ENCODE measurements at regions not wholly inside any gene's neighbourhood (a gene's known extent, or its start where the extent isn't known, plus 50 kb on each side); places are given as distances from the start of the nearest gene placed in this dataset.
"Not testable (repeated sequence)": the region's sequence is repeated elsewhere in the genome, so short reads cannot be mapped to it uniquely, and the experiment has no call there.

GRCh38 chr14:30381861-30382480 is 177.0 kb upstream of the G2E3 start:
- DNase-seq, result no peak

DNA sequence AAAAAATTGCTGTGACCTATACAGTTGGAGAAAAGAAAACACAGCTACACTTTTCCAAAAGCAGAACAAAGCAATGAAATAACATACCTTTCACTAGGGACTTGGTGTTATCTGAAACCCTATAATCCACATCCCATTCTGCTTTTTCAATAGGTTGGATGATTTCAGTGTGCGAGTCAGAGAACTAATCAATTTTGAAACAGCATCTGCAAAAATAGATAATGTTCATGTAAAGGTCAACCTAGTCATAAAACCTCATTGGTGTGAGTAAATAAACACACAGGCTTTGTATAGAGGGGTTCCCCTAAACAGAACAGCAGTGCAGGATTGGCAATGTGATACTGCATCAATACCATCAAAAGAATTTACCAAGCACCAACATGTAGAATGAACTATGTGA is 173.0 kb upstream of the G2E3 start:
- DNase-seq, result no peak

DNA sequence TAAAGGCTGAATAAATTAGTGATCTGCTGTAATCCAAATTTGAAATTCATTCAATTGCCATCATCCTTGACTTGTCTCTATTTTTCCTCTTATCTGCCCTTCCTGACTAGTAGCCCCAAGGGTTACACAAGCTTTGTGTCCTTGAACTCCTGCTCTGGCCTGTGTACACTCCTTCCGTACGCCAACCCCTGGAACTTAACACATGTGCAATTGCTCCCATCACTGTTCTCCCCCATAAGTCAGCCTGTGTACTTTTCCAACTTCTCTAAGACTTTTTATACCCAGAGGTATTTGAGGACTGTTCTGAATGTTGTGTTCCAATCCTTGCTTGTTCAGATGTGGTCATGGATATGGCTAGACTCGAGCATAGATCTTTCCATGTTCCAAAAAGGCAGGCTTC is 171.1 kb upstream of the G2E3 start:
- no peak for DNase-seq

DNA sequence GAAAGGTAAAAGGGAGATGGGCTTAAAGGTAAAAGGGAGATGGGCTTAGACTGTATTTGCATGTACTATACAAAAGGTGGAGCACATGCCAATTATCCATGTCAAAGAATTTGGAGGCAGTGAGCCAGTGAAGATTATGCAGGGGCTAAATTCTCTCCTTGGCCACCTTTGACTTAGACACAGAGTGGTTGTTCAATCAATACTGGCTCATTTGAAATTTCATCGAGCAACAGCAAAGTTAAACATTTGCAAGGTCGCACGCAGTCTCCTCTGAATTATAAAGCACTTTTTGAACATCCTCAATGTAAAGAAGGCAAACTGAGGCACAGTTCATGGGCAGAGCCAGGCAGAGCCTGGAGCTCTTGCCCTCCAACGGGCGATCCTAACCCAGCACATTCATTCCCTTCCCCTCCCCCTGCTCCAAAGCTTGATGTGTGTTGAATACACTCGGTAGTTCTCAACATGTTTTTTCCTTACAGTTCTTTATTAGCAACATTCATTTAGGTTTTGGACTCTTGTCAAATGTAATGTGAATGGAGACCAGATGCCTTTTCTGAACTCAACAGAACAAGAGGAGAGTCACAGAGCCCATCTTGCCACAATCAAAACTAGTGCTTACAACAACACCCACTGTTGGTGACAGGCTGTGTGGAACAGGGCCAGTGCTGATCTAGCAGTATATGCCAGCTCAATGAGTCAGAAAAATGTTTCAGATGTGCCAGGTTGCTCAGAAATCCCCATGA is 169.7 kb upstream of the G2E3 start:
- DNase-seq, result no peak

DNA sequence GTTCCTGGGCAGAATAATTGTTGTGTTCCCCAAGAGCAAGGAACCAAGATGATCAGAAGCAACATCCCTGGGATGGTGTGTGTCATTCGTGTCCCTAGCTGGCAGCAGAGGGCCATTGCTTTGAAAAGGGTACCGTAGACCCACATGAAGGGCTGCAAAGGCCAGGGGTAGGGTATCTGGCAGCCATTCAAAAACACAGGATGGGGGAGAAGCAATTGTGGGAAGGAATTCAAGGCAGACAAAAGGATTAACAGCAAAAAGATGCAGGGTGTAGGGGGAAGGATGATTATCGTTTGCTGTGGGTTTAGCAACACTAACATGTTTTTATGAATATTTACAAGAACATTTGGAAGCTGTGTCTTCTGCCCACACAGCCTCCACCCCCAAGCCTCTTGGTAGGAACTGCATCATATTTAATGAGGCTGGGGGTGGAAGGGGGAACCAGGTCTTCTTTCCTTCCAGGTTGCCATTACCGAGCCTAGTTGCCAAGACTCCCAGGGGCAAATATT is 169.0 kb upstream of the G2E3 start:
- no peak for DNase-seq

- DNase-seq, result no peak
These were observed 163.9 kb upstream of the G2E3 start for GRCh38 chr14:30395065-30395464.

DNA sequence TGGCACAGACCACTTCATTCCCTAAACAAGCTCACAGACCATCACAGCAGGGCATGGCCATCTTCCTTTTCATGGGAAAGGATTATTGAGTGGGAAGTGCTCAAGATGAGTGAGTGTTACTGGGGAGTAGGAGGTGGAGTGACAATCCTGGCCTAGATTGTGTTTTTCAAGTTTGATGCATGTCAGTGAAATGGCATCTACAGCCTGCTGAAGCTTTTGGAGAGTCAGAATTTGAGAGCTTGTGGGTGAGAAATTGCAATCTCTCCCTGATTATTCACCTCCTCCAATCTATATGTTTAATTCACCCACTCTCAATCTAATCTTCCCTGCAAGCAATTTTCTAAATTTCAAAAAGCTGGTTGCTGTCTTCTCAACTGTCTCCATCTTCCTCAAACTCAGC is 156.1 kb upstream of the G2E3 start:
- DNase-seq, result no peak

DNA sequence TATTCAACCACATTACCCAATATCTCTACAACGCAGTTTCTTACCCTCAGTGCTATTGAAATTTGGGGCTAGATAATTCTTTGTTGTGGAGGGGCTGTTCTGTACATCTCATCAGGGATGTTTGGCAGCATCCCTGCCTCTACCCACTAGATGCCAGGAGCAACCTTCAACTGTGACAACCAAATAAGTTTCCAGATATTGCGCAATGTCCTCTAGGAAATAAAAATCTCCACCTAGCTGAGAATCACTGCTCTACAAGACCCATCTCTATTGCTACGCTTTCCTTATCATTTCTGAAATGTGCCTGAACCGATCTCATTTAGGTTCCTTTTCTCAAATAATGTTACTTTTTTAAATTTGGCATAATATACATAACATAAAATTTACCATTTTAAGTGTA is 155.2 kb upstream of the G2E3 start:
- no peak for DNase-seq

GRCh38 chr14:30409508-30410015 is 149.4 kb upstream of the G2E3 start:
- not testable (repeated sequence) for DNase-seq

DNA sequence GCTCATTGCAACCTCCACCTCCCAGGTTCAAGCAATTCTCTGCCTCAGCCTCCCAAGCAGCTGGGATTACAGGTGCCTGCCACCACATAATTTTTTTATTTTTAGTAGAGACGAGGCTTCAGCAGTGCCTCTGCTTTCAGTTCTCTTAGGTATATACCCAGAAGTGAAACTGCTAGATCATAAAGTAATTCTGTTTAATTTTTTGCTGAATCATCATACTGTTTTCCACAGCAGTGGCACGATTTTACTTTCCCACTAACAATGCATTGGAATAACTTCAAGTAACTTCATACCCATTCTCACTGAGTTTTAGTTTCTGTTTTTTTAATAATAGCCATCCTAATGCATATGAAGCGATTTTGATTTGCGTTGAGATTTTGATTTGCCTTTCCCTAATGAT is 148.0 kb upstream of the G2E3 start:
- DNase-seq, result no peak

DNA sequence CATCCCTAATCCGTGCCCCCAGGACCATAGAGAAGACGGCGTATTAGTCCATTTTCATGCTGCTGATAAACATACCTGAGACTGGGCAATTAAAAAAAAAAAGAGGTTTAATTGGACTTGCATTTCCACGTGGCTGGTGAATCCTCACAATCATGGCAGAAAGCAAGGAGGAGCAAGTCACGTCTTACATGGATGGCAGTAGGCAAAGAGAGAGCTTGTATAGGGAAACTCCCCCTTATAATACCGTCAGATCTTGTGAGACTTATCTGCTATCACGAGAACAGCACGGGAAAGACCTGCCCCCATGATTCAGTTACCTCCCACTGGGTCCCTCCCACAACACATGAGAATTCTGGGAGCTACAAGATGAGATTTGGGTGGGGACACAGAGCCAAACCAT is 145.8 kb upstream of the G2E3 start:
- DNase-seq, result not testable (repeated sequence)

- DNase-seq, result no peak
These were observed 141.8 kb upstream of the G2E3 start for GRCh38 chr14:30417121-30417520.

DNA sequence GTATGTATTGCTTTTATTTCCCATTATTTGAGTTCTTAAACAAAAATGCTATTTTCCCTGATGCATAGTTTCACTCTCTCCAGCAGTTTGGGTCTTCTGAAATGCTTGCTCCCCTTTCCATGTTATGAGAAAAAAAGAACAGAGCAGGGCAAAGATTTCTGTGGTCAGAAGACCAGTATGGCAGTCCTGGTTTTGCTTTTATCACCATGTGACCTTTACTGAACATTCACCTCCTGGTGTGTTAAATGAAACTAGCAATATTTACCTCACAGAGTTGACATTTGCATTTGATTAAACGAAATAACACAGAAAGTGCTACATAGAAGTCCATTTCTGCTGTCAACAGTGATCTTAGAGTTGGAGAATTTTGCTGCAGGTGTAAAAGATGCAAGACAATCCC is 141.0 kb upstream of the G2E3 start:
- no peak for DNase-seq

GRCh38 chr14:30419037-30419436 is 139.9 kb upstream of the G2E3 start:
- DNase-seq, result no peak

GRCh38 chr14:30420515-30420914 is 138.4 kb upstream of the G2E3 start:
- DNase-seq, result no peak

- DNase-seq, result no peak
These were observed 132.5 kb upstream of the G2E3 start for GRCh38 chr14:30426463-30426862.

GRCh38 chr14:30427401-30427800 is 131.6 kb upstream of the G2E3 start:
- no peak for DNase-seq

DNA sequence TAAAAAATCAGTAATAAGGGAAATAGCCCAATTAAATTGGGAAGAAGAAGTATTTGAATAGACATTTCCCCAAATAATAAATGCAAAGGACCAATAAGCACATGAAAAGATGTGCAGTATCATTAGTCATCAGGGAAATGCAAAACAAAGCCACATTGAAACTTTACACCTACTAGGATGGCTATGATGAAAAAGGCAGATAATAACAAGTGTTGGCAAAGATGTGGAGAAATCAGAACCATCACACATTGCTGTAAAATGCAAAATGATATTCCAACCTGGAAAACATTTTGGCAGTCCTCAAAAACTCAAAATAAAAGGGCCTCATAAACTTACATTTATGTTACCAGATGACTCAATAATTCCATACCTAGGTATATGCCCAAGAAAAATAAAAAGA is 131.1 kb upstream of the G2E3 start:
- DNase-seq, result no peak

DNA sequence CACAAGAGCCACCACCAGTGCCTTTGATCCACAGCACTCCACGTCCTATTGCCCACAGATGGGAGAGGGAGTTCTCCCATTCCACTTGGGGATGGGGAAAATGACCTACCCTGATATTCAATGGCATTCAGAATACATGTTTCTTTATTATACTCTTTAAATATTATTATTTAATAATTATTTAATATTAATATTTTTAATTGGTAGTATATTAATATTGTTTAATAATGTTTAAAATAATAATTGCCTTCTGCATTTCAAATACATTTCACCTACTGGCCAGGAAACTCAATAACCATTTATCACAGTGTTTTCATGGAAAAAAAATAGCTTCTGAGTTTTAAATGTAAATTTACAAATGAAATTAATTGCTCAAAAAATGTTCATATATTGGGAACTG is 127.4 kb upstream of the G2E3 start:
- DNase-seq, result no peak

DNA sequence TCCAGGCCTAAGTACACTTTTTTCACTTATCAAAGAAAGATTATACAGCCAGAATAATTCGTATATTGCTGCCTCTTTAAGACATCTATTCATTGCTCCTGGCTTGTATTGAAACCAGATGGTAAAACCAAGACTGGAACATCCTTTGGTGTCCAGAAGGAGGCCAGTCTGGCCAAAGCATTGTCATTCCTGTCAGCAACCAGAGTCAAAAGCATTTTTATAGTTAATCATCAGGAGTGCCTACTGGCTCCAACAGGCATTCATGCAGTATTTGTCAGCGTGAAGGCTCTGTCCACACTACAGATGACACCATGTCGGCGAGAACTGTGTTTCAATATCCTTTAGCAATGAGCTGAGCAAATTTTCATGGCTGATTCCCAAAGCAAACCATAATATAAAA is 118.0 kb upstream of the G2E3 start:
- DNase-seq, result no peak

- DNase-seq, result peak; percentile 6
These were observed 115.5 kb upstream of the G2E3 start for GRCh38 chr14:30443368-30444007.

DNA sequence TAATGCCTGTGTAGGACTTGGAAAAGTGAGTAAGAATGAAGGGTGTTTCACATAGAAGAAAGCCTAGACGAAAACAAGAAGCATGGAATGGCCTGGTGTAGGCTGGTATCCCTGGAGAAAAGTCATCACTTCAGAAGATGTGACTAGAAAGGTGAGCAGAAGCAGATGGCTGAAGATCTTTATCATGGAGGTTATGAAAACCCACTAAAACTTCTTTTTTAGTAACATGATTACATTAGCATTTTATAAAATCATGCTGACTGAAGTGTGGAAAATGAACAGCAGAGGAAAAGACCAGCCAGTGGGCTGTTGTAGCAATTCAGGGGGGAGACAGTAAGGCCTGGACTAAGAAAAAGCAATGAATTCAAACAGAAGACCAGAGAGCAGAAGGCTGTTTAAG is 114.5 kb upstream of the G2E3 start:
- no peak for DNase-seq

DNA sequence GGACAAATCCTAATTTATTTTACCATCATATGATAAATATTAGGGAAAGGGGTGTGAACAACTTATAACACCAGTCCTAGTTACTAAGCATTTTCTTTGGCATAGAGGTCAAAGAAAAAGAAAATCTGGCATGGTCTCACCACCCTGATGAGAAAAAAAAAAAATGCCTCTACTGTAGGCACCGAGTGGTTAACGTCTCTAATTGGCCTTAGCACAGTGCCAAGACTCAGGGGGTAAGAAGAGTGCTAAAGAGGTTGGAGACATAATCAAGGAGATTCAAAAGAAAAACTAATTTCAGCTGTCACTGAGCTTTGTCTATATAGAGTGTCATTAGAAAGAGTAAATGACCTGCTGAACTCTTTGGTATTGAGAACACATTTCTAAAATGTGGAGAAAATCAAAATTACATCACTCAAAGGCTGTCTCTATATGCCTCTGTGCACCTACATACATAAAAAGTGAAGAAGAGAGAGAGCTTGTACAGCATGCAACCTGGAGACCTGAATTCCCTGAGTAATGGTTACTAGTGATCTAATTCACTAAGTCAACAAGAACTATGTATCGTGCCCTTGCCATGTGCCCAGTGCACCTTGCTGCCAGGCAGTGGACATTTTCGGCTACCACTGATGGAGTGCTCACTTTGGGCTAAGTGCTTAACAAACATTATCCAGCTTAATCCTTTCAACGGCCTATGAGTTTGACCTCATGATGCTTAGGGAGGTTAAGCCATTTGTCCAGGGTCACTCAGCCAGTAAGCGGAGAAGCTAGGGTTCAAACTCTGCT is 113.8 kb upstream of the G2E3 start:
- no peak for DNase-seq
